Activated CD8-positive, alpha-beta memory T cell treated with anti-CD3 and anti-CD28 coated beads, Interleukin-2, amount 10 ng/mL, durations not matched to agents 7 days and 5 days (primary cell): ENCODE measurements at regions not wholly inside any gene's neighbourhood (a gene's known extent, or its start where the extent isn't known, plus 50 kb on each side); places are given as distances from the start of the nearest gene placed in this dataset.
A peak's percentile ranks its signal among the peaks of the same experiment; 100 is the strongest.

Source experiments
- ATAC-seq: fragments of 150-1000 bp; cut with Tn5 transposase; one replicate; pipeline ENCODE4 v1.10.0; 2021; ENCODE audit warnings: moderate library complexity
- CTCF ChIA-PET: fragments of 350-600 bp; sonication (Branson Sonifier 250); formaldehyde crosslinking; loops from one replicate; lab custom pipeline; 2021; ENCODE audit warnings: antibody characterized with exemption; lab: Charles Lee
- DNase-seq: peaks from one replicate; pipeline ENCODE4 v3.0.0-alpha.2; 2020
- H3K27ac Mint-ChIP-seq: one replicate; pipeline ENCODE4 v1.8.0; 2021; ENCODE audit warnings: mild to moderate bottlenecking, mixed read lengths
- H3K27me3 Mint-ChIP-seq: one replicate; pipeline ENCODE4 v1.8.0; 2021; ENCODE audit warnings: mixed read lengths
- H3K36me3 Mint-ChIP-seq: one replicate; pipeline ENCODE4 v1.8.0; 2021; ENCODE audit warnings: mild to moderate bottlenecking, mixed read lengths
- H3K4me1 Mint-ChIP-seq: one replicate; pipeline ENCODE4 v1.8.0; 2021; ENCODE audit warnings: mixed read lengths
- H3K4me3 Mint-ChIP-seq: one replicate; pipeline ENCODE4 v1.8.0; 2021; ENCODE audit warnings: mild to moderate bottlenecking, moderate library complexity, mixed read lengths
- H3K9me3 Mint-ChIP-seq: one replicate; pipeline ENCODE4 v1.8.0; 2022; ENCODE audit warnings: low read depth, mixed read lengths

GRCh38 chr10:88042160-88043100 lies 179.0 kb downstream of the PTEN start:
- ATAC-seq = no peak
- no peak for DNase-seq
- Mint-ChIP-seq H3K36me3 (peaks cover 5% of the 10 kb centered on the region), H3K27me3 (peaks cover 3% of the 10 kb centered on the region), H3K27ac (no peak overlapping the region), H3K4me1 (peaks cover 11% of the 10 kb centered on the region), H3K9me3 (no peaks in the 10 kb centered on the region), H3K4me3 (no peak overlapping the region)
- CTCF ChIA-PET = no interaction called here

GRCh38 chr10:88045096-88045495 lies 181.7 kb downstream of the PTEN start:
- no peak overlapping the region for H3K27ac Mint-ChIP-seq
- no peak for DNase-seq
- peaks cover 7% of the 10 kb centered on the region for H3K36me3 Mint-ChIP-seq
- ATAC-seq = no peak
- peaks cover 2% of the 10 kb centered on the region for H3K9me3 Mint-ChIP-seq
- H3K4me3 Mint-ChIP-seq = no peak overlapping the region
- peaks cover 6% of the 10 kb centered on the region for H3K4me1 Mint-ChIP-seq
- CTCF ChIA-PET = no interaction called here
- peaks cover 3% of the 10 kb centered on the region for H3K27me3 Mint-ChIP-seq

GRCh38 chr10:88045656-88046415 lies 182.4 kb downstream of the PTEN start:
- no peak for DNase-seq
- ATAC-seq = no peak
- no peak overlapping the region for H3K4me3 Mint-ChIP-seq
- H3K27me3 Mint-ChIP-seq = peaks cover 3% of the 10 kb centered on the region
- H3K27ac Mint-ChIP-seq = no peak overlapping the region
- CTCF ChIA-PET = no interaction called here
- H3K9me3 Mint-ChIP-seq = peaks cover 2% of the 10 kb centered on the region
- H3K36me3 Mint-ChIP-seq = peaks cover 7% of the 10 kb centered on the region
- H3K4me1 Mint-ChIP-seq = peaks cover 6% of the 10 kb centered on the region

- peaks cover 7% of the 10 kb centered on the region for H3K36me3 Mint-ChIP-seq
- ATAC-seq = no peak
- CTCF ChIA-PET = interaction anchor here (0.6 to 1.1 kb wide), 2 partner anchors 30 to 33 kb away, joined by 3 read pairs; no protein-coding TSS in a partner anchor
- no peak for DNase-seq
- peaks cover 2% of the 10 kb centered on the region for H3K9me3 Mint-ChIP-seq
- H3K27me3 Mint-ChIP-seq = no peaks in the 10 kb centered on the region
- no peak overlapping the region for H3K27ac Mint-ChIP-seq
- H3K4me1 Mint-ChIP-seq = peaks cover 6% of the 10 kb centered on the region
- no peak overlapping the region for H3K4me3 Mint-ChIP-seq
These were observed 184.2 kb downstream of the PTEN start for GRCh38 chr10:88047579-88047978.

- Mint-ChIP-seq H3K36me3 (peaks cover 7% of the 10 kb centered on the region), H3K4me1 (peaks cover 6% of the 10 kb centered on the region)
- CTCF ChIA-PET = interaction anchor here (0.6 to 1.1 kb wide), 2 partner anchors 29 to 34 kb away, joined by 3 read pairs; no protein-coding TSS in a partner anchor
These were observed 184.9 kb downstream of the PTEN start for GRCh38 chr10:88048312-88048711.

GRCh38 chr10:88049204-88049603 lies 185.8 kb downstream of the PTEN start:
- peaks cover 2% of the 10 kb centered on the region for H3K9me3 Mint-ChIP-seq
- DNase-seq = peak; percentile 42
- no peak for ATAC-seq
- H3K4me1 Mint-ChIP-seq = peaks cover 6% of the 10 kb centered on the region
- no peak overlapping the region for H3K4me3 Mint-ChIP-seq
- no peaks in the 10 kb centered on the region for H3K27me3 Mint-ChIP-seq
- CTCF ChIA-PET = interaction anchor here (1.3 kb wide), 1 partner anchor 9 kb away, joined by 3 read pairs; no protein-coding TSS in a partner anchor
- peaks cover 7% of the 10 kb centered on the region for H3K36me3 Mint-ChIP-seq
- no peak overlapping the region for H3K27ac Mint-ChIP-seq

More at GRCh38 chr10:88048312-88048711, 184.9 kb downstream of the PTEN start:
- no peak for ATAC-seq
- no peak overlapping the region for H3K4me3 Mint-ChIP-seq
- no peak for DNase-seq
- peaks cover 2% of the 10 kb centered on the region for H3K9me3 Mint-ChIP-seq
- no peak overlapping the region for H3K27ac Mint-ChIP-seq
- H3K27me3 Mint-ChIP-seq = no peaks in the 10 kb centered on the region

GRCh38 chr10:88057720-88058119 lies 194.3 kb downstream of the PTEN start:
- no peaks in the 10 kb centered on the region for H3K9me3 Mint-ChIP-seq
- no peak overlapping the region for H3K4me3 Mint-ChIP-seq
- DNase-seq = no peak
- peaks cover 2% of the 10 kb centered on the region for H3K4me1 Mint-ChIP-seq
- no peak overlapping the region for H3K27ac Mint-ChIP-seq
- no peaks in the 10 kb centered on the region for H3K27me3 Mint-ChIP-seq
- no peaks in the 10 kb centered on the region for H3K36me3 Mint-ChIP-seq
- no peak for ATAC-seq
- CTCF ChIA-PET = no interaction called here

GRCh38 chr10:88058750-88059149 lies 195.3 kb downstream of the PTEN start:
- DNase-seq = no peak
- CTCF ChIA-PET = no interaction called here
- no peaks in the 10 kb centered on the region for H3K36me3 Mint-ChIP-seq
- no peak overlapping the region for H3K27ac Mint-ChIP-seq
- no peaks in the 10 kb centered on the region for H3K9me3 Mint-ChIP-seq
- H3K27me3 Mint-ChIP-seq = no peaks in the 10 kb centered on the region
- no peak for ATAC-seq
- peaks cover 11% of the 10 kb centered on the region for H3K4me1 Mint-ChIP-seq
- H3K4me3 Mint-ChIP-seq = no peak overlapping the region

- CTCF ChIA-PET = no interaction called here
- H3K9me3 Mint-ChIP-seq = no peaks in the 10 kb centered on the region
- H3K4me1 Mint-ChIP-seq = peaks cover 14% of the 10 kb centered on the region
These were observed 195.8 kb downstream of the PTEN start for GRCh38 chr10:88059190-88059589.

GRCh38 chr10:88060762-88061161 lies 197.3 kb downstream of the PTEN start:
- no peaks in the 10 kb centered on the region for H3K9me3 Mint-ChIP-seq
- H3K4me1 Mint-ChIP-seq = peaks cover 29% of the 10 kb centered on the region
- ATAC-seq (no peak), DNase-seq (no peak)
- no peak overlapping the region for H3K27ac Mint-ChIP-seq
- CTCF ChIA-PET = no interaction called here
- H3K4me3 Mint-ChIP-seq = no peak overlapping the region
- peaks cover 1% of the 10 kb centered on the region for H3K36me3 Mint-ChIP-seq
- no peaks in the 10 kb centered on the region for H3K27me3 Mint-ChIP-seq

More at GRCh38 chr10:88059190-88059589, 195.8 kb downstream of the PTEN start:
- Mint-ChIP-seq H3K27me3 (no peaks in the 10 kb centered on the region), H3K27ac (no peak overlapping the region), H3K36me3 (no peaks in the 10 kb centered on the region), H3K4me3 (no peak overlapping the region)
- ATAC-seq (no peak), DNase-seq (no peak)

GRCh38 chr10:88062385-88062784 lies 199.0 kb downstream of the PTEN start:
- Mint-ChIP-seq H3K4me3 (no peak overlapping the region), H3K4me1 (peaks cover 43% of the 10 kb centered on the region), H3K9me3 (no peaks in the 10 kb centered on the region), H3K36me3 (peaks cover 2% of the 10 kb centered on the region), H3K27me3 (no peaks in the 10 kb centered on the region), H3K27ac (no peak overlapping the region)
- DNase-seq (no peak), ATAC-seq (no peak)
- CTCF ChIA-PET = interaction anchor here (1.1 kb wide), 1 partner anchor 10 kb away, joined by 3 read pairs; no protein-coding TSS in a partner anchor

GRCh38 chr10:88062798-88063472 lies 199.5 kb downstream of the PTEN start:
- CTCF ChIA-PET = interaction anchor here (0.8 to 1.1 kb wide), 3 partner anchors 9 to 52 kb away, joined by 3 read pairs; no protein-coding TSS in a partner anchor
- H3K27ac Mint-ChIP-seq = no peak overlapping the region
- peaks cover 48% of the 10 kb centered on the region for H3K4me1 Mint-ChIP-seq
- H3K36me3 Mint-ChIP-seq = peaks cover 2% of the 10 kb centered on the region
- no peaks in the 10 kb centered on the region for H3K9me3 Mint-ChIP-seq
- no peak overlapping the region for H3K4me3 Mint-ChIP-seq
- no peaks in the 10 kb centered on the region for H3K27me3 Mint-ChIP-seq
- no peak for DNase-seq
- ATAC-seq = no peak
